ENCODE measurements at regions not wholly inside any gene's neighbourhood (a gene's known extent, or its start where the extent isn't known, plus 50 kb on each side); places are given as distances from the start of the nearest gene placed in this dataset.
A peak's percentile ranks its signal among the peaks of the same experiment; 100 is the strongest.

- H3K4me2 ChIP-seq (ENCODE audit: insufficient read depth, insufficient read length, low read length) = no peak overlapping the region
- no peak overlapping the region for H3K9ac ChIP-seq (ENCODE audit: extremely low read depth, insufficient read length, low read length)
- H2BK15ac ChIP-seq (ENCODE audit: low read depth, low read length) = no peak overlapping the region
- H2BK5ac ChIP-seq (ENCODE audit: insufficient read length, low read length) = no peak overlapping the region
- TF ChIP-seq CTCF (conservative IDR thresholded peaks at IDR 0.05) = no peak
- no peaks in the 10 kb centered on the region for H3K4me1 ChIP-seq (ENCODE audit: insufficient read depth, low read length)
- H3K56ac ChIP-seq (ENCODE audit: insufficient read length, low read depth, low read length) = no peak overlapping the region
- H3K79me2 ChIP-seq (ENCODE audit: insufficient read depth, low read length) = no peaks in the 10 kb centered on the region
- no peak overlapping the region for H2BK12ac ChIP-seq (ENCODE audit: insufficient read length, low read depth, low read length)
- H3K4me1 Mint-ChIP-seq = peaks cover 3 to 4% of the 10 kb centered on the region in 2 experiments
- H2AFZ ChIP-seq (ENCODE audit: low read length) = no peak overlapping the region
- no peak overlapping the region for H3K4ac ChIP-seq (ENCODE audit: low read depth, low read length)
- no peak overlapping the region for H4K5ac ChIP-seq (ENCODE audit: insufficient read length, low read depth, low read length)
- no peaks in the 10 kb centered on the region for H3K27me3 ChIP-seq (ENCODE audit: insufficient read depth, low read length)
- H3K18ac ChIP-seq (ENCODE audit: insufficient read length, low read depth, low read length) = no peak overlapping the region
- WGBS (ENCODE audit: extremely low coverage, insufficient read length, low lambda C conversion rate) = no CpG with 5 or more reads among the region's 2 CpGs
- H3K23me2 ChIP-seq (ENCODE audit: insufficient read length, low read depth, low read length, poor library complexity, severe bottlenecking) = no peaks in the 10 kb centered on the region
- no peak overlapping the region for H3K4me3 Mint-ChIP-seq
- no peak overlapping the region for H3T11ph ChIP-seq (ENCODE audit: low read length)
- no peak for DNase-seq
- no peaks in the 10 kb centered on the region for H3K9me3 Mint-ChIP-seq
- no peak overlapping the region for H3K23ac ChIP-seq (ENCODE audit: insufficient read length, low read depth, low read length)
- no peaks in the 10 kb centered on the region for H3K36me3 Mint-ChIP-seq (ENCODE audit: insufficient read depth in 1 of 3, low read depth in 3 of 3)
- no peaks in the 10 kb centered on the region for H4K20me1 ChIP-seq (ENCODE audit: control insufficient read depth, insufficient read depth, insufficient read length)
- H2BK20ac ChIP-seq (ENCODE audit: low read depth, low read length, poor library complexity, severe bottlenecking) = no peak overlapping the region
- no peaks in the 10 kb centered on the region for H3K79me1 ChIP-seq (ENCODE audit: insufficient read depth, low read depth, low read length, poor library complexity, severe bottlenecking)
- H2BK120ac ChIP-seq (ENCODE audit: low read depth, low read length, poor library complexity, severe bottlenecking) = no peak overlapping the region
- H3K14ac ChIP-seq (ENCODE audit: insufficient read depth, low read length) = no peak overlapping the region
- no peak overlapping the region for H4K8ac ChIP-seq (replicated peaks; ENCODE audit: insufficient read length, low read depth, low read length)
- H2AK5ac ChIP-seq (ENCODE audit: insufficient read length, low read length) = no peak overlapping the region
- H4K91ac ChIP-seq (ENCODE audit: insufficient read length, low read depth, low read length) = no peak overlapping the region
- peak overlapping the region in 1 of 3 experiments; percentile 17; a peak in 1 of 7 replicates for H3K27ac Mint-ChIP-seq
- no peaks in the 10 kb centered on the region for H3K9me3 ChIP-seq (ENCODE audit: control insufficient read depth, low read depth, low read length)
- H3K27me3 Mint-ChIP-seq (ENCODE audit: low read depth) = no peaks in the 10 kb centered on the region
- no peak overlapping the region for H3K27ac ChIP-seq (ENCODE audit: insufficient read length, low read depth, low read length)
Measured at GRCh38 chr20:55322745-55323144, 682.6 kb downstream of the CBLN4 start.

All from H9 (cell line).